NCI-H446 (cell line): ENCODE measurements at regions not wholly inside any gene's neighbourhood (a gene's known extent, or its start where the extent isn't known, plus 50 kb on each side); places are given as distances from the start of the nearest gene placed in this dataset.
"Not testable (repeated sequence)": the region's sequence is repeated elsewhere in the genome, so short reads cannot be mapped to it uniquely, and the experiment has no call there.

Experiments
- DNase-seq, 2 experiments: peaks; one replicate each; lab custom pipeline; 2025; lab: John Stamatoyannopoulos, UW

DNA sequence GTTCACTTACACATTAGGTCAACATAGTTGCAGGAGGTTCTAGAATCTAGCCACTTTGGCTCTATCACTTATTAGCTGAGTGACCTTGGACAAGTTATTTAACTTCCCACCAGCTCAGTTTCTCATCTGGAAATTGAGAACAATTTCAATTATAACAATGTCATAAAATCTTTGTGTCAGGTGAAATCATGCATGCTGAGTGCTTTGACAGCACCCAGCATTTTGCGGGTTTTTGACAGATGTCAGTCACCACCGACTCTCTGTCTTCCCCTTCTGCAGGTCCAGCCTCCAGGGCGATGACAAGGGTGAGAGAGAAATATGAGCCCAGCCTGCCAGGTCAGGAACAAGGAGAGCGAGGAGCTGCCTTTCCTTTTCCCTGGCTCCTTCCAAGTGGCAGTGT lies 107.1 kb upstream of the TAS2R1 start:
- no peak for DNase-seq

DNA sequence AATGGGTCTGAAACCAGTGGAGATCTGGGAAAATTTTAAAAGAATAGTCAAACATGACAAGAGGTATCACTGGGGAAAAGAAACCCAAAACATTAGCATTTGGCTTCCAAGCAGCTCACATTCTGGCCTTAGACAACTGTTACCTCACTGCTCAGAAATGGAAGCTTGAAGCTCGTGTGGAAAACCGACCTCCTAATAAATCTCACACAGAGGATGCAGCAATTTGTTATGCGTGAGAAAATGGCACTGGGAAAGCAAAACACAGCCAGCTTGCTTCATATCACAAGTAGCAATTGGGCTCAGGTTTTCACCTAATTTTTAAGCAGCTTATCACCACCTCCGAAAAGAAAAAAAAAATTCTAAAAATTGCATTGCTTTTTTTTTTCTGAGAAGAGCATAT lies 103.3 kb upstream of the TAS2R1 start:
- no peak for DNase-seq

DNA sequence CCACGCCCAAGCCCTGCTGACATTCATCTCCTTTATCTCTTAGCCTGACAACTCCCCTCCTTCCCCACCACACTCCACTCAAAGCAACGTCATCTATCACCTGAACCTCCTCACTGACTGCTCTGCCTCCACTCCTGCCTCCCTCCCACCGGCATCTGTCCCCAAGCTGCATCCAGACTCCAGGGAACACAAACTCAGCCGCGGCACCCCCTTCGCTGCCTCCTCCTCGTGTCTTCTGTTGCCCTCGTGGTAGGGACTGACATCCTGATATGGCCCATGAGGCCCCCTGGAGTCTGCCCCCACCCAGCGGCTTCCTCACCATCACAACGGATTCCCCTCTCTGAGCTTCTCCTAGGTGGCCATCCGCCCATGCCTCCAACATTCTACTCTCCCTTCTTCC lies 101.0 kb upstream of the TAS2R1 start:
- no peak for DNase-seq

DNA sequence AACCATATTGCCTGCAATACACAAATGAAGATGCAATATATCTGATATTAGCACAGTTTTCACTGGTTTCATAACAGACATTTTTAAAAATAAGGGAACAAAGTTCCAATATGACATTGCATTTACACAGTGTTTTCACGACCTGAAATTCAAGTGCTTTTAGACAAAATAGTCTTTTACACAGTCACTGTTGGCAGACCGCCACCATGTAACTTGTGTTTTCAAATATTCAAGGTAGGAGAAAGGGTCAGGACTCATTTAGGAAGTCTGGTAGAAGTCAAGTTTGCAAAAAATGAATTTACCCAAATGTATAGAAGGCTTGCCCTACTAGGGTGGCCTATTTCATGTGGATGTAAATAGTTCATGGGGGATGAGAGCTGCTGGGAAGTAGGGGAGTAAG lies 98.1 kb upstream of the TAS2R1 start:
- DNase-seq: no peak

DNA sequence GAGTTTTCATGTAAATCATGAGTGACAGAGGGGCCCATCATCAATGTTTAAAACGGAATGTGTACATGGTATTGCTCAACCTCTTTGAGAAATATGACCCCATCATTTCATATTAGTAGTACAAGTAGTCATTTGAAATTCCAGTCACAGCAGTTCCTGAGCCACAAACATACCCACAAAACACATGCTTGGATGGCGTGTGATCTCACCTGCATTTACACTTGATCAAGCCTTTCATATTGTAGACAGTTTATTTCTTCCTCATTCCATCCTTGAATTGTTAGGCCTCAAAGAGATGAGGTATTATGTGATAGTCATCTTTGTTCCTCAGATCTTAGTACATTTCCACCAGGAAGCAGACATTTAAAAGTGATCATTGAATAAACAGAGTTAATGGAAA lies 96.8 kb upstream of the TAS2R1 start:
- DNase-seq: no peak

DNA sequence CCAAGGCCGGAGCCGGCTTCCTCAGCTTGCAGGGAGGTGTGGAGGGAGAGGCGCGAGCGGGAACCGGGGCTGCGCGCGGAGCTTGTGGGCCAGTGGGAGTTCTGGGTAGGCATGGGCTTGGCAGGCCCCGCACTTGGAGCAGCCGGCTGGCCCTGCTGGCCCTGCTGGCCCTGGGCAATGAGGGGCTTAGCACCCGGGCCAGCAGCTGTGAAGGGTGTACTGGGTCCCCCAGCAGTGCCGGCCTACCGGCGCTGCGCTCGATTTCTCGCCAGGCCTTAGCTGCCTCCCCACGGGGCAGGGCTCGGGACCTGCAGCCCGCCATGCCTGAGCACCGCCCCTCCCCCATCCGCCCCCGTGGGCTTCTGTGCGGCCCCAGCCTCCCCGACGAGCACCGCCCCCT lies 95.1 kb upstream of the TAS2R1 start:
- not testable (repeated sequence) for DNase-seq

DNA sequence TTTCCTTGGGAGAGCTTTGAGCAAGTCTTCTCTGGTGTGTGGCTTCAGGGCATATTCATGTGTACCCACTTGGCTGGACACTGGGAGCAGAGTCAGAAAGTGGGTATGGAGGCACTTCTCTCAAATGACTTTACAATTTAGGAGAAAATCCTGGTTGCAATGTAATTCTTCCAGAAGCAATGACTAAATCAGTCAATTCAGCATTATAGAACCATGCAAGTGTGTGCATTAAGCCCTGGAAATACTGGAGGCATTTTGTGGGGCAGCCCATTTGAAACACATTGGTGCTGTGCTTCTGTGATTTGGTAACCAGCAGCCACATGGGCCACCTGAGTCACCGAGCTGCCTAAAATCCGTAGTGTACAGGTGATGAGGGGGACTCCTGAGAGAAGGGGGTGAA lies 94.6 kb upstream of the TAS2R1 start:
- no peak for DNase-seq

DNA sequence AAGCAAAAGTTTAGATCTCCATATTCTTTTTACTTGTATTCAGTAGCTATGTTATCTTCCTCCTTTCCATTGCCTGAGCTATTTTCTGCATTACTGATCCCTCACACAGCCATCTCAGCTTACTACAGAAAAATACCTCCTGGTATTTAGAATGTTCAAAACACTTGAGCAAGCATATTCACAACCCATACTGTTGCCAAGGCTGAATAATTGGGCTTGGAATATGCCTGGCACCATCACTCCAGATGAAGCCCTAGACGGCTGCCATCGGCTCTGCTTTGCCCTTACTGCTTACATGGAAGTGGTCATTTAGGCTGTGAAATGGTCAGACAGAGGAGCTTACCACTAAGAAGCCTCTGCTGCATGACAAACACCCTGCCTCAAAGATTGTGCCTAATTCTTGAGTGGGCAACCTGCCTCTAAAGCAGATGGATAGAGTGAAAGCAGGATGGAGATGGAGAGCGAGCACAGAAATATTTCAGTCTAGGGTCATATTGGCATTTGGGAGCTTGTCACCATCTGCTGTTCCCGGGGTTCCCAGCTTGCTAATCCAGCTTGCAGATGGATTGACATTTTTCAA lies 92.5 kb upstream of the TAS2R1 start:
- DNase-seq: no peak

DNA sequence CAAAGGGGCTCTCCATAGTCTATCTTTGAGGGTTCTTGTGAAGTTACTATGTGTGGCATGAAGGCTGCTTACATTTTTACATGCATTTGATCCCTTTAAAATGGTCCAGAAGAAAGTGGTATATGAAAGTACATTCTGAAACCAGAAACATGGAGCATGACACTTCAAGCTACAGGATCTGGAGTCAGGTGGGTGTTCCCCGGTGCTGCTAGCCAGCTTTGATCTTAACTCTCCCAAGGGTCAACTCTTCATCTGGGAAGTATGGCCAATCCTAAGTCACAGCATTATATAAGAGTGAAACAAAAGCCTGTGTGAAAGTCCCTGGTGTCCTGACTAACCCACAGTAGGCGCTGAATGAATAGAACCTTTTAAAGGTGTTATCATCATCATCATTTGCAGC lies 91.0 kb upstream of the TAS2R1 start:
- no peak for DNase-seq

DNA sequence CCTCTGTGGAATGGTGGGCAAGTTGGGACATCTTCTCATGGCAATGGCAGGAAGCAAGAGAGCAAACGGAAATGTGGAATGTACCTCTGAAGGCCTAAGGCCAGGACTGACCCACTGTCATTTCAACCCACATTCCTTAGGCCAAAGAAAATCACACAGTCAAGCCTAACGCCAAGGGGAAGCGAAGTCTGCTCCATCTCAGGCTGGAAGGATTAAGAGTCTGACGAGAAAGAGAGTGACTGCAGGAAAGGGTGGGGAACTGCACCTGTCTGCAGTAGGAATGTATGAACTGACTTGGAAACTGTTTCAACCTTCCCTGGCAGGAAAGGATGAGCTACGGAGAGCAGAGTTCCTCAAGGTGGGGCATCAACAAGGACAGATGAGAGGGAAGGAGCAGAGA lies 90.2 kb upstream of the TAS2R1 start:
- DNase-seq: no peak

DNA sequence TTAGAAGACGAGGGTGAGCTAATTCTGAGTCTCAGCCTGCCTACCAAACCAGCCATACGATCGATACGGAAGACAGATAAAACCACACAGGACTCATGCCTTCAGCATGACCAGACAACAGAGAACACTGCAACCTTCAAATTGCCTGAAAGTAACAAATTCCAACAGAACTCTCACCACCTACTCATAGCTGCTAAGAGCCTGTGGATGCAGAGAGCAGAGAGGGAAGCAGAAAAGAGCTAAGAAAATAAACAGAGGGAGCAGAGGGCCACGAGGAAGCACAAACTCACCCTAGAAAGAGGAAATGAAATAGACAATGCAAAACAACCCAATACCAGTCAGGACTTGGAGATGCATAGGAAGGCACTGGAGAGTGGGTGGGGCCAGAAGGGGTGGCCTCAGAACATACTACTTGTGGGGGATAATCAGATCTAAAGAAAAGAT lies 86.7 kb upstream of the TAS2R1 start:
- no peak for DNase-seq

DNA sequence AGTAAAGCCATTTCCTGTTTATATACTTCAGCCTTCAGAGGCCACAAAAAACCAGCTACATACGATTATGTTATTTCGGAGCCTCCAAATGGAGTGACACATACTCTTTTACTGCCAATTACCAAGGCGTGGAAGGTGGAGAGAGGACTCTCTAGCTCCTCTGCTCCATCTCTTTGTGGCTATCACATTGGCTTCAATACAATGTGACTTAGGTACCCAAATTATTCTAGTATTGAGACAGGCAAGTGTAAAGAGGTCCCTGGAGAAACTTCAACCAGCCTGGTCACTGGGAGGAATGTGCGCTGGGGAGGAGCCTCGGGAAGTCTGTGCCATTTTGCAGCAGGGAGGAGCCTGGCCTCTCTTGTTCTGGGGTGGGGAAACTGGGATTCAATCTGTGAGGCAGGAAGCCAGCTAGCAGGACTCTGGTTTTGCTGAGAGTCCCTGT lies 85.8 kb upstream of the TAS2R1 start:
- DNase-seq: no peak

DNA sequence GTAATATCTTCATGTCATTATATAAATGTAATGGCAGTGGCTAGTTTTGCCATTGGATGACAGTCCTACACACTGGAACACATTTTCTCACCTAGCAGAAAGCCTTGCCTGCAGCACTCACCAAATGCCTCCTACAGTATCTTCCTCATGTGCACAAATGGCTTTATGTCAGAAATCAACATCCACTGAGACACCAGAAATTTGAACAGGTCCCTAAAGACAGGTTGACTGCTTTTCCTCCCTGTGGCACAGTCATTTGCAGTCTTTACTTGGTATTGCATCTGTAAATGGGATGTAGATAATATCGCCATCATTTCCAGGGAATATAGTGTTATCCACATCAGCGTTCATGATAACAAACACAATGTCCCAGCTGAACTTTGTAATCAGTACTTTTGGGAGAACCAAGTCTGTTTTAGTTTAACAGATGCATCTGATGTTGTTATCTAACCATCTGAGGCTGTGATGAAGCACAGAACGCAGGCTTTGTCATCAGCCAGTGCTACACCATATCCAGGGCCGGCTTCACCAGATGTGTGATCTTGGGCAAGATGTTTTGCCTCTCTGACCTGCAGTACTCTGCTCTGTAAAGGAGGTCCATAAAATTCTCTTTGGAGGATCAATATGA lies 83.9 kb upstream of the TAS2R1 start:
- no peak for DNase-seq

DNA sequence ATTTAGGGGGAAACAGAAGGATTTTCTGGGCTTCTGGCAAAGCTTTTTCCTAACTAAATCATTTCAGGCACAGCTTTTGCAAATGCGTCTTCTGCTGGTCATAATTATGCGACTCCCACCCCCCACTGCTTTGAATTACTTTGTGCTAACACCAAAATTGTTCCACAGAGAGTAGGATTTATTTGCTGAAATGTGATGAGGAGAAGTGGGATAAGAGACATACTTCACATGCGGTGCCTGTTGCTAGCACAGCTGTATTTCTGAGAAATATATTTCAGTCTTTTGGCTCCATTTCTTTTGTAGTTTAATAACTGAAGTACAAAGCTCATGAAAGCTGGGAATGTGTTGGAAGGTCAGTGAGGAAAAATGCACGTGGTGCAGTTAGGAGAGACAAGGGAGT lies 83.2 kb upstream of the TAS2R1 start:
- DNase-seq: no peak

DNA sequence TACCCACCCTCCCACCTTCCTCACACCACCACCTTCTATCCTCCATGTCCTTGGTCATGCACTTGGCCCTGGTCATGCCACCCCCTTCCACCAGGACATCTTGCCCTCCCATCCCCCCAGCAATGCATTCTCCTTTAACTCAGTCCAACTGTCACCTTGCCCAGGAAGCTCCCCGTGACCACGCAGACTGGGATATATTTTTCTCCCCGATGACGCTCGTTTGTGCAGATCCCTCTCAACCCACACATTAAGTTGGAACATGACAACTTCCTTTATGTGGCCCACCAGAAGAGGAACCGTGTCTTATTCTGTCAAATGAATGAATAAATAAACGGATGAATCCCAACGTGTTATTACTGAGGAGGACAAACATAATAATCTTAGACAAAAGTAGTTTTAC lies 82.8 kb upstream of the TAS2R1 start:
- DNase-seq: no peak

DNA sequence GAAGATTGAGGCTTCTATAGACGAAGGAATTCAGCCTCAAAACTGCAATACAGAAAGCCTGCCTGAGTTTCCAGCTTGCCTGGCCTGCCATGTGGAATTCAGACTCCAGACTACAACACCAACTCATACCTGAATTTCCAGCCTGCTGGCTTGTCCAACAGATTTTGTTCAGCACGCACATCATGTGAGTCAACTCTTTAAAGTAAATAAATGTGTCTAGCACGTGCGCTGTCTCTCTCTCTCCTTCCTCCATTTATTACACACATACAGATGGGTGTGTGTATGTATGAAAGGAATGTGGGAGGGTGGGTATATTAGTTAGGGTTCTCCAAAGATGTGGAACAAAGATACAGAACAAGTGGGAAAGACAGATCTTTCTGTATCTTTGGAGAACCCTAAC lies 82.4 kb upstream of the TAS2R1 start:
- no peak for DNase-seq

DNA sequence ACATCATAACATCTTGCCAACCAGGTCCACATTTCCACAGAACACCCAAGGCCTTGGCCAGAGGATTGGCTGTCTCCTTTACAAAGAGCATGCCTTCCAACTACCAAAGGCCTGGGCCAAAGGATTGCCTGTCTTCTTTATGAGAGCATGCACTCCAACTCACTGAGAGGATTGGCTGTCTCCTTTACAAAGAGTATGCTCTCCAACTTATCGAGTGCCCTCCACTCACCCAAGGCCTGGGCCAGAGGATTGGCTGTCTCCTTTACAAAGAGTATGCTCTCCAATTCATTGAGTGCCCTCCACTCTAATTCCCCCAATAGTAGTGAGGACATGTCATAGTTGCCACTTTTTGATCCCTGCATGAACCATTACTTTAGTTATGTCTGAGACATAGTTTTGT lies 79.9 kb upstream of the TAS2R1 start:
- DNase-seq: no peak

DNA sequence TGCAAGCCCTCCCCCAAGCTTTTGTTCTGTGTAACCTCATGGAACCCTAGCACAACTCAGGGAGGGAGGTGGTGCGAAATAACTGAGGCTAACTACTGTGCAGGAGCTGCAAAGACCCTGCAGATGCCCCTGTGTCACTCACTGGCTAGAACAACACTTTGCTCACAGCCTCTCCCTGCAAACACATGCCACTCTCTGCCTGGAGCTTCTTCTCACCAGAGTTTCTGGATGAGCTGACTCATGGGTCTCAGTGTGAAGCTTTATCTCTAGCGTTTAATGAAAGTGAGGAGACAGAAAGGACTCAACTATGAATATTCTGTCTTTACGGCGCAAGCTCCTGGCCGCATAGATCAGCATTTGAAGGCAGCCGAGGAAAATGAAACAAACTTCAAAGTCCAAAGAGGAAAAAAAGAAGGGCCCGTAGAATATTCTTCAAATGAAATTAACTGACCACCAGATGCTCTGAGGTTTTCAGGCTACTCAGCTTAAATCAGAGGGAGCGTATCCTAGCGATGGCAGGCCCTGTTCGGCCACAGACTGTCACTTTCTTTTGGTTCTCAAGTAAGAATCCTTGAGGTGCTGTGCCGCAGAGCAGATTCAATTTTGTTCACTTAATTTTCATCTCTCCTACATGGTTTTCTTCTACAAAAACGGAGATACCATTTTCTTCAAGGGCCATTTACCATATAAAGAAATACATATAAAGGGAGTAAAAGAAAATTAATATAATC lies 77.7 kb upstream of the TAS2R1 start:
- no peak for DNase-seq

DNA sequence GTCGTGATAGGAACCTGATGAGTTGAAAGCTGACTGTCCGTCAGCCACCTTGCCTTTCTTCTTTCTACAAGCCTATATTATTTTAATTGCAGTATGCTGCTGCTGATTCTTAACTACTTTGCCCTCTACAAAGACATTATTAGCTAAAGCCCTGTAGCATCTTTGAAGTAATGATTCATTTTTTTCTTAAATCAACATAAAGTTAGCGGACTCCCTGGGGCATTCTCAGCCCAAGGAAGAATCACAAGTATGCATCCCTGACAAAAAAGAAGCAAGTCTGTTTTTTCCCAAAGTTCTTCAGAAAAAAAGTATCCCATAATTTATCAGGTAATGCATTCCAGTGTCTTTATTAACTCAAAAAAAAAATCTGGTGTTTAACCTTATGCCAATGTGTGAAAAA lies 69.5 kb upstream of the TAS2R1 start:
- DNase-seq: no peak

DNA sequence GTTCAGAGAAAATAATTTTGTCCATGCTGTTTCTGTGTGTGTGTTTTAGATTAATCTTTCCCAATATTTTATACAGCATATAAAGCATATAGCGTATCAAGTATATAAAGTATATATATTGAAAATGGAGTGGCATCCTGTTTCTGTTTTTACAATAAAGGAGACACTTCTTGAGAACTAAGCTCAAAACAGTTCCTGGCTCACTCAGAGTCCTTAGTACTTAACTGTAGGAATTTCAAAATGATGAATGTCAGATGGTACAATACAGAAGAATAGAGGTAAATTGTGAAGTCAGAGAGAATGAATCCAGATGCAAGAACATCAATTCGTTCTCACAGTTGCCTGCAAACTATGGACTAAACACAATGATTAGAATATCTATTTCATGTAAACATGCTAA lies 68.7 kb upstream of the TAS2R1 start:
- DNase-seq: no peak

DNA sequence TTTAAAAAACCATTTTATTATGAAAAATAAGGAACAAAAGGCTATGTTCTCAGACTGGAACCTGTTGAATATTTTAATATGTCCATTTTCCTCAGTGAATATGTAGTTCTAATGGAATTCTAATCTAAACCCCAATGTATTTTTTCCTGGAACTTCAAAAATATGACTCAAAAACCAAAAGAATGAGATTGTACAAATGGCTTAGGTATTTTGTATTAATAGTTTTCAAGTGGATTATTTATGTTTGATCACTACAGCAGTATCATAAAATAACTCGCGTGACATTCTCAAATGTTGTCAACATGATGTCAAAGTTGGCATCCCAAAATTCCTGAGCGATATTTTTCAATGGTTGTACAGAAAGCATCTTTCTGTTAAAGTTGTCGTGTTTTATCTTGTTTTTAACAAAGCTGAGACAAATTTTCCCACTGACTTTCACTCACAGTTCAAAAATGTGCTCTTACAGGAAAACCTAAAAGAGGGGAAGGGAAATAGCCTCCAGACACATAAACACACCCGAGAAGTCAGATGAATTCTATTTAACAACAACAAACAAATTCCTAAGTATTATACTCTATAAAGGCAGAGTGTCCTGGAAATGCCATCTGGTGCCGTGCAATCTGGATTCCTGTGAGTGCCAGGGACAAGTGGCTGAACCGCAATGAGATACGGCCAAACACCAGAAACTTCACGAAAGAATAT lies 68.1 kb upstream of the TAS2R1 start:
- no peak for DNase-seq

DNA sequence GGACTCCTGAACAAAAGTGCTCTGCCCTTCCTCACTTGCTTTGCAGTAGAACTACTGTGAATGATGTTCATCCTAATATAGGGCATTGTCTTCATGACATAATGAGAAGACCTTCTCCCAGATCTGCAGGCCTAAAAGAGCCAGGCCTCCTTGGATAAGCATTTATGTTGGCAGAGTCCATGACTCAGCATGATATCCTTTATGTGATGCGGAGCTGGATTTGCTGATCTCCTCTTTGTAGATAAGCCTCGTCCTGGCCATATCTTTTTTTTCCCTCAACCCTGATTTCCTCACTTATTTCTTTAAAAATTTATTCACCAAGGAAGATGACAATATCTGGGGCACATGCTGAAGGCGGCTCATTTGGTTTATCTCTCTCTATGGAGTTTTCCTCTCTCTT lies 62.4 kb upstream of the TAS2R1 start:
- DNase-seq: no peak

DNA sequence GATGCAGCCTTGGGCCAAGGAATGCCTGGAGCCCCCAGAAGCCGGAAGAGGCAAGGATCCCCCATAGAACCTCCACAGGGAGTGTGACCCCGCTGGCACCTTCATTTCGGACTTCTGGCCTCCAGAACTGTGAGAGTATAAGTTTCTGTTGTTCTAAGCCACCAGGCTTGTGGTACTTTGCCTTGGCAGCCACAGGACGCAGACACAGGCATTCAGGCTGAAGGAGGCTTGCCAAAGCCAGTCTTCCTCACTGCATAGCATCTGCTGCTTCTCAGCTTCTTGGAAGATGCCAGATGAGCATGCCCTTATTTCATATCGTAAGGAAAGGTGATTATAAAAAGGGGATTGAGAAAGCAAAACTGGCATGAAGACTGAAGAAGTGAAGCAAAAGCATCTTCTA lies 61.1 kb upstream of the TAS2R1 start:
- no peak for DNase-seq
